ENCODE measurements at regions not wholly inside any gene's neighbourhood (a gene's known extent, or its start where the extent isn't known, plus 50 kb on each side); places are given as distances from the start of the nearest gene placed in this dataset.
"Not testable (repeated sequence)": the region's sequence is repeated elsewhere in the genome, so short reads cannot be mapped to it uniquely, and the experiment has no call there.

- no peaks in the 10 kb centered on the region for H3K36me3 Mint-ChIP-seq (ENCODE audit: low read depth)
- no peak overlapping the region for H3K27ac Mint-ChIP-seq
- no peaks in the 10 kb centered on the region for H3K9me3 Mint-ChIP-seq
- DNase-seq (ENCODE audit: low spot score) = no peak
- H3K4me3 Mint-ChIP-seq = no peak overlapping the region
- no peaks in the 10 kb centered on the region for H3K27me3 Mint-ChIP-seq (ENCODE audit: low read depth)
- H3K4me1 Mint-ChIP-seq (ENCODE audit: low read depth) = no peaks in the 10 kb centered on the region
Measured at GRCh38 chr7:65317372-65317771, 56.3 kb upstream of the ZNF92 start.

DNA sequence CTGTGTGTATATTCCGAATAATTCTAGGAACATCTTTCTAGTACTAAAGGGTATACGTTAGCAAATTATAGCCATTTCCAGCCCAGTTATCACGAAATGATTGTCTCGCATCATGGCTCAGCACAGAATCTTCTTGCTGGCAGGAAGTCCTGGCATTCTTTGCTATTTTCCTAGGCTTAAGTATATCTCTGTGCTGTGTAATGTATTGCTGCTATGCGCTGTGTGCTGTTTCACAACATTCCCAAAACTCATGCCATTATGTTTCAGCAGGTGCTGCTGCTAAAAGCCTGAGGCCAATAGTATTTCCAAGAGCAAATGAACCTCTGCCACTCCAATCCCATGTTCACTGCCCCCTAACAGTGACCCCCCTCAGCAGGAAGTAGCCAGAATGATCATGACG, 62.9 kb upstream of the ZNF92 start:
- no peak overlapping the region for H3K27ac Mint-ChIP-seq
- H3K36me3 Mint-ChIP-seq (ENCODE audit: low read depth) = no peaks in the 10 kb centered on the region
- no peak for DNase-seq (ENCODE audit: low spot score)
- no peaks in the 10 kb centered on the region for H3K4me1 Mint-ChIP-seq (ENCODE audit: low read depth)
- H3K4me3 Mint-ChIP-seq = no peak overlapping the region
- no peaks in the 10 kb centered on the region for H3K9me3 Mint-ChIP-seq
- H3K27me3 Mint-ChIP-seq (ENCODE audit: low read depth) = no peaks in the 10 kb centered on the region

- Mint-ChIP-seq H3K4me3 (no peak overlapping the region), H3K9me3 (no peaks in the 10 kb centered on the region)
Measured at GRCh38 chr7:65308300-65308678, 65.4 kb upstream of the ZNF92 start.

DNA sequence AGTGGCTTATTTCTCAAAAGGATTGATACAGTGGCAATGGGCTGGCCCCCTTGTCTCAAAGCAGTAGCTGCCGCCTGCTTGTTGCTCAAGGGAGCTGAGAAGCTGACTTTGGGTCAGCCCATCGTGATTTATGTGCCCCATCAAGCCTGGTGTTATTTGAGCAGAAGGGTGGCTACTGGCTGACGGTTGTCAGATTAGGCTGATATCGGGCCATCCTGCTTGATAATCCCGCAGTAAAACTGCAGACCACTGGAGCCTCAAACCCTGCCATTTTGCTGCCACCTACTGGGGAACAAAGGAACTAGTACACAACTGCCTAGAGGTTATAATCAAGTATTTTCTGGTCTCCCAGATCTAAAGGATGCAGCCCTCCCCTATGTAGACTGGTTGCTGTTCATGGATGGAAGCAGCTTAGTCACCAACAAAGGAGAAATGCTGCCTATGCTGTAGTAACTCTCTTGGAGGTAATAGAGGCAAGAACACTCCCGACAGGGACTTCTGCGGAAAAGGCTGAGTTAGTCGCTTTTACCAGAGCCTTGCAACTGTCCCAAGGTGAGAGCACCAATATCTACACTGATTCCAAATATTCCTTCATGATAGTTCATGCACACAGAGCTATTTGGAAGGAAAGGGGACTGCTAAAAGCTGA, 65.9 kb upstream of the ZNF92 start:
- H3K4me3 Mint-ChIP-seq = no peak overlapping the region
- no peak for DNase-seq (ENCODE audit: low spot score)
- no peaks in the 10 kb centered on the region for H3K9me3 Mint-ChIP-seq
- no peaks in the 10 kb centered on the region for H3K36me3 Mint-ChIP-seq (ENCODE audit: low read depth)
- no peaks in the 10 kb centered on the region for H3K4me1 Mint-ChIP-seq (ENCODE audit: low read depth)
- H3K27me3 Mint-ChIP-seq (ENCODE audit: low read depth) = no peaks in the 10 kb centered on the region
- no peak overlapping the region for H3K27ac Mint-ChIP-seq

More at GRCh38 chr7:65308300-65308678, 65.4 kb upstream of the ZNF92 start:
- Mint-ChIP-seq H3K36me3 (ENCODE audit: low read depth) (no peaks in the 10 kb centered on the region), H3K27me3 (ENCODE audit: low read depth) (no peaks in the 10 kb centered on the region), H3K27ac (no peak overlapping the region), H3K4me1 (ENCODE audit: low read depth) (no peaks in the 10 kb centered on the region)
- no peak for DNase-seq (ENCODE audit: low spot score)

- H3K9me3 Mint-ChIP-seq = no peaks in the 10 kb centered on the region
- no peaks in the 10 kb centered on the region for H3K36me3 Mint-ChIP-seq (ENCODE audit: low read depth)
- no peak overlapping the region for H3K4me3 Mint-ChIP-seq
- H3K27ac Mint-ChIP-seq = no peak overlapping the region
- H3K27me3 Mint-ChIP-seq (ENCODE audit: low read depth) = no peaks in the 10 kb centered on the region
- H3K4me1 Mint-ChIP-seq (ENCODE audit: low read depth) = peaks cover 1% of the 10 kb centered on the region
- no peak for DNase-seq (ENCODE audit: low spot score)
Measured at GRCh38 chr7:65304175-65304574, 69.5 kb upstream of the ZNF92 start.

DNA sequence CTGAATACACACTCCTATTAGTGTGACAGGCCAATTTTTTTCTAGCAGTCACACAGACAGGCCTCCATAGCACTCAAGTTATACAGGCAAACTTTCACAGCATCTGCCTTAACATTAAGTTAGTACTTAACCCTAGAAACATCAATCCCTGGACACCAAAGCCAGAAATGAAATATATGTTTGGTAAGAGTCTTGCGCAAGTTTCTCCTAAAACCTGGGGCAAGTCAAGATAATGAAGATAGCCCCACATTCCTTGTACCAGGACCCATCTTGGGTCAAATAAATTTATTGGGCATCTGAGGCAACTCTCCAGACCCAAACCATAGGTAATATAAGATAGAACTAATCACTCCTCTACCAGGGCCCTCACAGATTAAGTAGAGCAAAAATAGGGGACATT, 70.8 kb upstream of the ZNF92 start:
- Mint-ChIP-seq H3K27me3 (ENCODE audit: low read depth) (no peaks in the 10 kb centered on the region), H3K36me3 (ENCODE audit: low read depth) (no peaks in the 10 kb centered on the region), H3K4me1 (ENCODE audit: low read depth) (peaks cover 1% of the 10 kb centered on the region), H3K27ac (no peak overlapping the region), H3K4me3 (no peak overlapping the region), H3K9me3 (no peaks in the 10 kb centered on the region)
- DNase-seq (ENCODE audit: low spot score) = no peak

- no peaks in the 10 kb centered on the region for H3K36me3 Mint-ChIP-seq (ENCODE audit: low read depth)
- H3K27ac Mint-ChIP-seq = no peak overlapping the region
- DNase-seq (ENCODE audit: low spot score) = no peak
- no peak overlapping the region for H3K4me3 Mint-ChIP-seq
- no peaks in the 10 kb centered on the region for H3K9me3 Mint-ChIP-seq
- peaks cover 2% of the 10 kb centered on the region for H3K4me1 Mint-ChIP-seq (ENCODE audit: low read depth)
- no peaks in the 10 kb centered on the region for H3K27me3 Mint-ChIP-seq (ENCODE audit: low read depth)
Measured at GRCh38 chr7:65301007-65301406, 72.6 kb upstream of the ZNF92 start.

DNA sequence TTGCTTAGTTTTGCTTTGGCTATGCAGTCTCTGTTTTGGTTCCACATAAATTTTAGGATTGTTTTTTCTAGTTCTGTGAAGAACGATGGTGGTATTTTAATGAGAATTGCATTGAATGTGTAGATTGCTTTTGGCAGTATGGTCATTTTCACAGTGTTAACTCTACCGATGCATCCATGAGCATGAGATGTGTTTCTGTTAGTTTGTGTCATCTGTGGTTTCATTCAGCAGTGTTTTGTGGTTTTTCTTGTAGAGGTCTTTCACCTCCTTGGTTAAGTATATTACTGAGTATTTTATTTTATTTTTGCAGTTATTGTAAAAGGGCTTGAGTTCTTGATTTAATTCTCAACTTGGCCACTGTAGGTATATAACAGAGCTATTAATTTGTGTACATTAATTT, 78.2 kb upstream of the ZNF92 start:
- no peak for DNase-seq (ENCODE audit: low spot score)
- H3K4me1 Mint-ChIP-seq (ENCODE audit: low read depth) = peaks cover 16% of the 10 kb centered on the region
- H3K36me3 Mint-ChIP-seq (ENCODE audit: low read depth) = no peaks in the 10 kb centered on the region
- peaks cover 3% of the 10 kb centered on the region for H3K27me3 Mint-ChIP-seq (ENCODE audit: low read depth)
- peak overlapping the region; percentile 70 for H3K27ac Mint-ChIP-seq
- H3K4me3 Mint-ChIP-seq = peak overlapping the region; percentile 76
- peaks cover 13% of the 10 kb centered on the region for H3K9me3 Mint-ChIP-seq

DNA sequence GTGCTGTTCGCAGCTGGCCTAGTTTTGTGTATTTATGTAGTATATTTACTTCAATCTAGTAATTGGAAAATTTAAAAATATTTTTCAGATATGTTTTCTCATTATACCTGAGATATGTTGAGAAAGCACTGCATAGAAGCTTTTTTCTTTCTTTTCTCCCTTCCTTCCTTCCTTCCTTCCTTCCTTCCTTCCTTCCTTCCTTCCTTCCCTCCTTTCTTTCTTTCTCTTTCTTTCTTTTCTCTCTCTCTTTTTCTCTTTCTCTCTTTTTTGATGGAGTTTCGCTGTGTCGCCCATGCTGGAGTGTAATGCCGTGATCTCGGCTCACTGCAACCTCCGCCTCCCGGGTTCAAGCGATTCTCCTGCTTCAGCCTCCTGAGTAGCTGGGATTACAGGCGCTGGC, 83.3 kb upstream of the ZNF92 start:
- H3K36me3 Mint-ChIP-seq (ENCODE audit: low read depth); H3K4me1 Mint-ChIP-seq (ENCODE audit: low read depth); H3K27ac Mint-ChIP-seq; H3K4me3 Mint-ChIP-seq; DNase-seq (ENCODE audit: low spot score); H3K27me3 Mint-ChIP-seq (ENCODE audit: low read depth): not testable (repeated sequence)
- H3K9me3 Mint-ChIP-seq = peaks cover 13% of the 10 kb centered on the region

DNA sequence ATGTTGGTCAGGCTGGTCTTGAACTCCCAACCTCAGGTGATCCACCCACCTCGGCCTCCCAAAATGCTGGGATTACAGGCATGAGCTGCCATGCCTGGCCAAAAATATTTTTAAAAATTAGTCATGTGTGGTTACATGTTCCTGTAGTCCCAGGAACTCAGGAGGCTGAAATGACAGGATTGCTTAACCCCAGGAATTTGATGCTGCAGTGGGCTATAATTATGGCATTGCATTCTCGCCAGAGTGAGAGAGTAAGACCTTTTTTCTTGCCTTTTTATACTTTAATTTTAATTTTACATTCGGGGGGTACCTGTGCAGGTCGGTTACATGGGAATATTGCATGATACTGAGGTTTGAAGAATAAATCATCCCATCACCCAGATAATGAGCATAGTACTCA, 86.6 kb upstream of the ZNF92 start:
- Mint-ChIP-seq H3K27ac (no peak overlapping the region), H3K4me3 (no peak overlapping the region), H3K36me3 (ENCODE audit: low read depth) (no peaks in the 10 kb centered on the region), H3K9me3 (peaks cover 8% of the 10 kb centered on the region), H3K27me3 (ENCODE audit: low read depth) (no peaks in the 10 kb centered on the region), H3K4me1 (ENCODE audit: low read depth) (no peaks in the 10 kb centered on the region)
- DNase-seq (ENCODE audit: low spot score) = no peak

DNA sequence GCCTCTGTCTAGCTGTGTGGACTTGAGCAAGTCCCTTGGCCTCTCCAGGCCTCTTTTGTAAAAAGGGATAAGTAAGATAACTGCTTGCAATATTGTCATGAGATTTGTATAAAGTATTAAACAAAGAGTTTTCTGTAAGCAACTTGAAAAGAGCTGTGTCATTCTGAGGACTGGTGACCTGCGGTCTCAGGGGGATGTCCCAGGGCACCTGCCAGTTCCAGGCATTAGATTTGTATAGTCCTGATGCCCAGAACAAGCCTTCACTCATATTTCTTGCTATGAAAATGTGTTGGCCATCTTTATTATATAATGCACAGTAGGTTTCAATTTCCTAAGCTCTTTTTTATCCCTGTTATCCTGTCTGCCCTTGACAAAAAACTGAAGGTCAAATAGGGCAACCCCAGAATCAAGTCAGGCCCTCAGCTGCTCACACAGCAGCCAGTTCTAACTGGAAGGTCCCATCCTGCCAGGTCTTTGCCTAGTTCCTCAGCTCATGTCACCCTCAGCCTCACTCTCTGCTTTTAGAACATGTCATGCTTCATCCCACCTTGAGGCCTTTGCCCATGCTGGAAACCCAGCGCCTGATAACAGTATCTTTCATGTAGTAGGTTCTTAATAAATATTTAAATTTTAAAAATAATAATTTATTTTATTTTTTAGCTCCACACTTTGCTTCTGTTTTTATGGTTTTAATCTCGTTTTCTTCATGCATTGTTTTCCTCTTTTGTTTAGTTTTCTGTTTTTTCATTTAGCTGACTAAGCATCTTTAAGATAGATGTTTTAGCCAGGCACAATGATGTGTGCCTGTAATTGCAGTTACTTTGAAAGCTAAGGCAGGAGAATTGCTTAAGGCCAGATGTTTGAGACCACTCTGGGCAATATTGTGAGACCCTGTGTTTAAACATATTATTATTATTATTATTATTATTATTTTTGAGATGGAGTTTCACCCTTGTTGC, 87.5 kb upstream of the ZNF92 start:
- H3K27me3 Mint-ChIP-seq (ENCODE audit: low read depth) = no peaks in the 10 kb centered on the region
- H3K9me3 Mint-ChIP-seq = peaks cover 12% of the 10 kb centered on the region
- H3K4me1 Mint-ChIP-seq (ENCODE audit: low read depth) = no peaks in the 10 kb centered on the region
- H3K4me3 Mint-ChIP-seq = no peak overlapping the region
- no peak overlapping the region for H3K27ac Mint-ChIP-seq
- no peak for DNase-seq (ENCODE audit: low spot score)
- no peaks in the 10 kb centered on the region for H3K36me3 Mint-ChIP-seq (ENCODE audit: low read depth)

DNA sequence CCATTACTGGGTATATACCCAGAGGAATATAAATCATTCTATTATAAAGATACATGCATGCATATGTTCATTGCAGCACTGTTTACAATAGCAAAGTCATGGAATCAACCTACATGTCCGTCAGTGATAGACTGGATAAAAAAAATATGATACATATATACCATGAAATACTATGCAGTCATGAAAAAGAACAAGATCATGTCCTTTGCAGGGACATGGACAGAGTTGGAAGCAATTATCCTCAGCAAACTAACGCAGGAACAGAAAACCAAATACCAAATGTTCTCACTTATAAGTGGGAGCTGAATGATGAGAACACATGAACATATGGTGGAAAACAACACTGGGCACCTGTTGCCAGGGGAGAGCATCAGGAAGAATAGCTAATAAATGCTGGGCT, 88.4 kb upstream of the ZNF92 start:
- H3K27ac Mint-ChIP-seq; H3K27me3 Mint-ChIP-seq (ENCODE audit: low read depth); H3K4me3 Mint-ChIP-seq; H3K4me1 Mint-ChIP-seq (ENCODE audit: low read depth); DNase-seq (ENCODE audit: low spot score); H3K36me3 Mint-ChIP-seq (ENCODE audit: low read depth): not testable (repeated sequence)
- peaks cover 12% of the 10 kb centered on the region for H3K9me3 Mint-ChIP-seq

DNA sequence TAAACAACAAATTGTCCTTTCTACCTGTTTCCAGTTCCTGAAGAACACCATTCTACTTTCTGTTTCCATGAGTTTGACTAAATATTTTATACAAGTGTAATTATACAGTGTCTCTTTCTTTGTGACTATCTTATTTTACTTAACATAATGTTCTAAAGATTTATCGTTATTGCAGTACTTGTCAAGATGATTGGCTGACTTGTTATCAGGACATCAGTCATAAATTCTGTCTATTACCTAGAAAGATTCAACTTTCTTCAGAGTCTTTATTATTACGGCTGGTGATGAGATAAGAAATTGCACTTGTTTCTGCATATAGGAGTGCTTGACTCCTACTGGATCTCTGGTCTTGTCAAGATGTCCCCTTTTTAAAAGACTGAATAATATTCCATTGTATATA, 93.9 kb upstream of the ZNF92 start:
- peaks cover 20% of the 10 kb centered on the region for H3K9me3 Mint-ChIP-seq

GRCh38 chr7:65276822-65277221, 96.8 kb upstream of the ZNF92 start:
- Mint-ChIP-seq H3K27ac (no peak overlapping the region), H3K36me3 (ENCODE audit: low read depth) (no peaks in the 10 kb centered on the region), H3K27me3 (ENCODE audit: low read depth) (peaks cover 1% of the 10 kb centered on the region), H3K4me3 (no peak overlapping the region), H3K4me1 (ENCODE audit: low read depth) (no peaks in the 10 kb centered on the region), H3K9me3 (peaks cover 16% of the 10 kb centered on the region)
- DNase-seq (ENCODE audit: low spot score) = no peak

More for the DNA sequence above, 93.9 kb upstream of the ZNF92 start:
- H3K4me1 Mint-ChIP-seq (ENCODE audit: low read depth) = no peaks in the 10 kb centered on the region
- H3K27ac Mint-ChIP-seq = no peak overlapping the region
- no peak overlapping the region for H3K4me3 Mint-ChIP-seq
- DNase-seq (ENCODE audit: low spot score) = no peak
- no peaks in the 10 kb centered on the region for H3K27me3 Mint-ChIP-seq (ENCODE audit: low read depth)
- no peaks in the 10 kb centered on the region for H3K36me3 Mint-ChIP-seq (ENCODE audit: low read depth)
